Liver (tissue), 8 donors: ENCODE measurements at regions not wholly inside any gene's neighbourhood (a gene's known extent, or its start where the extent isn't known, plus 50 kb on each side); places are given as distances from the start of the nearest gene placed in this dataset.

Experiments used
- DNase-seq: peaks from one replicate; pipeline ENCODE4 v3.0.0-alpha.2; 2017; ENCODE audit warnings: low spot score
- H3K27ac ChIP-seq, 2 donors: one replicate each; pipeline ENCODE4 v1.7.0; 2013; ENCODE audit warnings: inconsistent platforms in 2 of 2, low read length in 2 of 2, control low read depth in 1 of 2, low read depth in 1 of 2, mild to moderate bottlenecking in 1 of 2
- H3K27me3 ChIP-seq, 4 donors: one replicate each; pipeline versions ENCODE4 v1.6.1 to v1.7.0; 2013; ENCODE audit warnings: low read length in 3 of 4, inconsistent platforms in 1 of 4, mild to moderate bottlenecking in 1 of 4, moderate library complexity in 1 of 4; ENCODE audit not compliant: control insufficient read depth in 4 of 4, insufficient read depth in 4 of 4
- H3K36me3 ChIP-seq, 4 donors: one replicate each; pipeline versions ENCODE4 v1.6.1 to v1.7.0; 2013; ENCODE audit warnings: low read length in 3 of 4, mild to moderate bottlenecking in 3 of 4, low read depth in 1 of 4, moderate library complexity in 1 of 4; ENCODE audit not compliant: control insufficient read depth in 4 of 4, insufficient read depth in 3 of 4
- H3K4me1 ChIP-seq, 4 donors: one replicate each; pipeline versions ENCODE4 v1.6.1 to v1.7.0; 2013; ENCODE audit warnings: low read length in 3 of 4, mild to moderate bottlenecking in 3 of 4, moderate library complexity in 1 of 4; ENCODE audit not compliant: control insufficient read depth in 4 of 4, insufficient read depth in 4 of 4
- H3K4me3 ChIP-seq, 3 donors: one replicate each; pipeline versions ENCODE4 v1.6.1 to v1.7.0; 2013; ENCODE audit warnings: low read length in 3 of 3, control low read depth in 1 of 3, low read depth in 1 of 3, mild to moderate bottlenecking in 1 of 3
- H3K9ac ChIP-seq, 2 donors: one replicate each; pipeline ENCODE4 v1.7.0; 2013; ENCODE audit warnings: low read length in 2 of 2, mild to moderate bottlenecking in 2 of 2, moderate library complexity in 2 of 2, control low read depth in 1 of 2, low read depth in 1 of 2
- H3K9me3 ChIP-seq, 4 donors: one replicate each; pipeline versions ENCODE4 v1.6.1 to v1.7.0; 2013; ENCODE audit warnings: low read length in 3 of 4; ENCODE audit not compliant: control insufficient read depth in 4 of 4
- ATF3 ChIP-seq: IDR thresholded peaks from 2 replicates; pipeline ENCODE4 v1.6.1; 2016; ENCODE audit warnings: antibody characterized with exemption
- EGR1 ChIP-seq, 2 donors: IDR thresholded peaks; 2 replicates each; pipeline ENCODE4 v1.6.1; 2016 to 2018; ENCODE audit warnings: antibody characterized with exemption in 2 of 2, low read depth in 2 of 2
- FOXA1 ChIP-seq: IDR thresholded peaks from 2 replicates; pipeline ENCODE4 v1.6.1; 2016; ENCODE audit warnings: antibody characterized with exemption
- FOXA2 ChIP-seq: IDR thresholded peaks from 2 replicates; pipeline ENCODE4 v1.6.1; 2016; ENCODE audit warnings: antibody characterized with exemption
- GABPA ChIP-seq, 2 donors: IDR thresholded peaks in 1 of 2; conservative IDR thresholded peaks in 1 of 2; 2 replicates each; pipeline ENCODE4 v1.6.1; 2016; ENCODE audit warnings: antibody characterized with exemption in 2 of 2, mild to moderate bottlenecking in 1 of 2, moderate library complexity in 1 of 2
- HNF4A ChIP-seq, 2 donors: conservative IDR thresholded peaks; 2 replicates each; pipeline ENCODE4 v1.6.1; 2016; ENCODE audit warnings: antibody characterized with exemption in 2 of 2, mild to moderate bottlenecking in 2 of 2
- HNF4G ChIP-seq: IDR thresholded peaks from 2 replicates; pipeline ENCODE4 v1.6.1; 2016; ENCODE audit warnings: antibody characterized with exemption
- JUND ChIP-seq, 2 donors: IDR thresholded peaks; 2 replicates each; pipeline ENCODE4 v1.6.1; 2016; ENCODE audit warnings: antibody characterized with exemption in 2 of 2
- MAX ChIP-seq: IDR thresholded peaks from 2 replicates; pipeline ENCODE4 v1.6.1; 2016; ENCODE audit warnings: antibody characterized with exemption
- RXRA ChIP-seq, 2 donors: IDR thresholded peaks; 2 replicates each; pipeline ENCODE4 v1.6.1; 2017 to 2018; ENCODE audit warnings: antibody characterized with exemption in 2 of 2, mild to moderate bottlenecking in 1 of 2
- SP1 ChIP-seq: IDR thresholded peaks from 2 replicates; pipeline ENCODE4 v1.6.1; 2018; ENCODE audit warnings: antibody characterized with exemption, mild to moderate bottlenecking
- YY1 ChIP-seq: IDR thresholded peaks from 2 replicates; pipeline ENCODE4 v1.6.1; 2016; ENCODE audit warnings: antibody characterized with exemption, mild to moderate bottlenecking
- ZBTB33 ChIP-seq: IDR thresholded peaks from 2 replicates; pipeline ENCODE4 v1.6.1; 2016; ENCODE audit warnings: antibody characterized with exemption
- WGBS: extraction: QIAGEN DNeasy Blood & Tissue Kit; methylation state at CpG from one replicate; pipeline ENCODE4 v1.1.7; 2013; 5-methylcytosine and 5-hydroxymethylcytosine counted together
- TF ChIP-seq, protein P1 (sequence below): fragments of 150-350 bp; IDR thresholded peaks from 2 replicates; pipeline ENCODE4 v1.5.1; 2017; ENCODE audit warnings: improper control_type of control experiment, low read depth, low read length; ENCODE audit not compliant: missing input control
- TF ChIP-seq, protein P2 (sequence below): IDR thresholded peaks from 2 replicates; pipeline ENCODE4 v1.6.1; 2016; ENCODE audit warnings: antibody characterized with exemption, mild to moderate bottlenecking
- donor health status: healthy.
- donor health status: healthy.
- donor health status: healthy.
- donor health status: healthy.
- donor health status: healthy.

GRCh38 chr11:24060125-24060524 is 436.7 kb upstream of the LUZP2 start (continued):
- TF ChIP-seq YY1 (no peak), MAX (no peak), HNF4A (conservative IDR thresholded peaks at IDR 0.05) (no peak), FOXA2 (no peak), EGR1 (IDR thresholded peaks at IDR 0.05; ENCODE audit: low read depth in 2 of 2) (no peak), FOXA1 (no peak)
- TF ChIP-seq, protein P1, sequence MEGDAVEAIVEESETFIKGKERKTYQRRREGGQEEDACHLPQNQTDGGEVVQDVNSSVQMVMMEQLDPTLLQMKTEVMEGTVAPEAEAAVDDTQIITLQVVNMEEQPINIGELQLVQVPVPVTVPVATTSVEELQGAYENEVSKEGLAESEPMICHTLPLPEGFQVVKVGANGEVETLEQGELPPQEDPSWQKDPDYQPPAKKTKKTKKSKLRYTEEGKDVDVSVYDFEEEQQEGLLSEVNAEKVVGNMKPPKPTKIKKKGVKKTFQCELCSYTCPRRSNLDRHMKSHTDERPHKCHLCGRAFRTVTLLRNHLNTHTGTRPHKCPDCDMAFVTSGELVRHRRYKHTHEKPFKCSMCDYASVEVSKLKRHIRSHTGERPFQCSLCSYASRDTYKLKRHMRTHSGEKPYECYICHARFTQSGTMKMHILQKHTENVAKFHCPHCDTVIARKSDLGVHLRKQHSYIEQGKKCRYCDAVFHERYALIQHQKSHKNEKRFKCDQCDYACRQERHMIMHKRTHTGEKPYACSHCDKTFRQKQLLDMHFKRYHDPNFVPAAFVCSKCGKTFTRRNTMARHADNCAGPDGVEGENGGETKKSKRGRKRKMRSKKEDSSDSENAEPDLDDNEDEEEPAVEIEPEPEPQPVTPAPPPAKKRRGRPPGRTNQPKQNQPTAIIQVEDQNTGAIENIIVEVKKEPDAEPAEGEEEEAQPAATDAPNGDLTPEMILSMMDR: no peak

GRCh38 chr11:24064309-24064903 is 432.4 kb upstream of the LUZP2 start:
- no peak for TF ChIP-seq EGR1 (IDR thresholded peaks at IDR 0.05; ENCODE audit: low read depth in 2 of 2)
- no peak for TF ChIP-seq HNF4G
- TF ChIP-seq FOXA2: no peak
- TF ChIP-seq MAX: no peak
- no peak for TF ChIP-seq ZBTB33
- TF ChIP-seq, protein P2, sequence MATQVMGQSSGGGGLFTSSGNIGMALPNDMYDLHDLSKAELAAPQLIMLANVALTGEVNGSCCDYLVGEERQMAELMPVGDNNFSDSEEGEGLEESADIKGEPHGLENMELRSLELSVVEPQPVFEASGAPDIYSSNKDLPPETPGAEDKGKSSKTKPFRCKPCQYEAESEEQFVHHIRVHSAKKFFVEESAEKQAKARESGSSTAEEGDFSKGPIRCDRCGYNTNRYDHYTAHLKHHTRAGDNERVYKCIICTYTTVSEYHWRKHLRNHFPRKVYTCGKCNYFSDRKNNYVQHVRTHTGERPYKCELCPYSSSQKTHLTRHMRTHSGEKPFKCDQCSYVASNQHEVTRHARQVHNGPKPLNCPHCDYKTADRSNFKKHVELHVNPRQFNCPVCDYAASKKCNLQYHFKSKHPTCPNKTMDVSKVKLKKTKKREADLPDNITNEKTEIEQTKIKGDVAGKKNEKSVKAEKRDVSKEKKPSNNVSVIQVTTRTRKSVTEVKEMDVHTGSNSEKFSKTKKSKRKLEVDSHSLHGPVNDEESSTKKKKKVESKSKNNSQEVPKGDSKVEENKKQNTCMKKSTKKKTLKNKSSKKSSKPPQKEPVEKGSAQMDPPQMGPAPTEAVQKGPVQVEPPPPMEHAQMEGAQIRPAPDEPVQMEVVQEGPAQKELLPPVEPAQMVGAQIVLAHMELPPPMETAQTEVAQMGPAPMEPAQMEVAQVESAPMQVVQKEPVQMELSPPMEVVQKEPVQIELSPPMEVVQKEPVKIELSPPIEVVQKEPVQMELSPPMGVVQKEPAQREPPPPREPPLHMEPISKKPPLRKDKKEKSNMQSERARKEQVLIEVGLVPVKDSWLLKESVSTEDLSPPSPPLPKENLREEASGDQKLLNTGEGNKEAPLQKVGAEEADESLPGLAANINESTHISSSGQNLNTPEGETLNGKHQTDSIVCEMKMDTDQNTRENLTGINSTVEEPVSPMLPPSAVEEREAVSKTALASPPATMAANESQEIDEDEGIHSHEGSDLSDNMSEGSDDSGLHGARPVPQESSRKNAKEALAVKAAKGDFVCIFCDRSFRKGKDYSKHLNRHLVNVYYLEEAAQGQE: no peak
- TF ChIP-seq, protein P1: no peak
- no peak for TF ChIP-seq YY1
- TF ChIP-seq GABPA (IDR thresholded peaks at IDR 0.05 in 1 of 2, conservative IDR thresholded peaks at IDR 0.05 in 1 of 2): no peak
- no peak for TF ChIP-seq JUND (IDR thresholded peaks at IDR 0.05)
- TF ChIP-seq RXRA (IDR thresholded peaks at IDR 0.05): no peak
- TF ChIP-seq FOXA1: no peak
- no peak for TF ChIP-seq ATF3
- TF ChIP-seq SP1: no peak
- no peak for TF ChIP-seq HNF4A (conservative IDR thresholded peaks at IDR 0.05)
- Histone ChIP-seq H3K4me1 (no peaks in the 10 kb centered on the region), H3K27me3 (peaks cover 0 to 5% (median 0%) of the 10 kb centered on the region in 4 donors), H3K27ac (no peak overlapping the region), H3K9me3 (no peaks in the 10 kb centered on the region), H3K36me3 (no peaks in the 10 kb centered on the region), H3K9ac (no peak overlapping the region), H3K4me3 (no peak overlapping the region)
- 77% methylated on average over 6 of the region's 6 CpGs for WGBS
- DNase-seq: no peak
